ENCODE measurements at regions not wholly inside any gene's neighbourhood (a gene's known extent, or its start where the extent isn't known, plus 50 kb on each side); places are given as distances from the start of the nearest gene placed in this dataset.

- no TSS peak for BruUV-seq (replicated peaks)
- TF ChIP-seq EZH2 (IDR thresholded peaks at IDR 0.05; ENCODE audit: borderline replicate concordance, low read depth, low read length, poor library complexity, severe bottlenecking) (no peak), CTCF (conservative IDR thresholded peaks at IDR 0.05; ENCODE audit: low read depth, low read length) (no peak)
- no peak for DNase-seq (ENCODE audit: low spot score)
- intact Hi-C loops (cut with micrococcal nuclease; ENCODE audit: unreplicated experiment): no loop called here
- no peak overlapping the region for H3K4me3 ChIP-seq (ENCODE audit: low read depth, low read length, poor library complexity, severe bottlenecking)
- ChIA-PET CTCF (no interaction called here), POLR2A (ENCODE audit: low non-redundant PET) (no interaction called here)
- H3K9me3 ChIP-seq (ENCODE audit: low read depth, low read length, poor library complexity, severe bottlenecking): no peaks in the 10 kb centered on the region
- H3K36me3 ChIP-seq (ENCODE audit: insufficient read depth, low read length, poor library complexity, severe bottlenecking): no peaks in the 10 kb centered on the region
- no peak overlapping the region for H3K27ac ChIP-seq (ENCODE audit: low read depth, low read length, poor library complexity, severe bottlenecking)
- no peaks in the 10 kb centered on the region for H3K4me1 ChIP-seq (ENCODE audit: insufficient read depth, low read length, poor library complexity, severe bottlenecking)
- no peaks in the 10 kb centered on the region for H3K27me3 ChIP-seq (replicated peaks; ENCODE audit: insufficient read depth, low read depth, low read length, poor library complexity)
These were observed 230.9 kb downstream of the BTG1 start for GRCh38 chr12:91914701-91915100.

- CTCF ChIA-PET: no interaction called here
- H3K4me1 ChIP-seq (ENCODE audit: insufficient read depth, low read length, poor library complexity, severe bottlenecking): no peaks in the 10 kb centered on the region
- no peaks in the 10 kb centered on the region for H3K9me3 ChIP-seq (ENCODE audit: low read depth, low read length, poor library complexity, severe bottlenecking)
- POLR2A ChIA-PET (ENCODE audit: low non-redundant PET): no interaction called here
- no peak overlapping the region for H3K4me3 ChIP-seq (ENCODE audit: low read depth, low read length, poor library complexity, severe bottlenecking)
- intact Hi-C loops (cut with micrococcal nuclease; ENCODE audit: unreplicated experiment): no loop called here
- H3K27me3 ChIP-seq (replicated peaks; ENCODE audit: insufficient read depth, low read depth, low read length, poor library complexity): no peaks in the 10 kb centered on the region
- no peaks in the 10 kb centered on the region for H3K36me3 ChIP-seq (ENCODE audit: insufficient read depth, low read length, poor library complexity, severe bottlenecking)
- TF ChIP-seq CTCF (conservative IDR thresholded peaks at IDR 0.05; ENCODE audit: low read depth, low read length) (no peak), EZH2 (IDR thresholded peaks at IDR 0.05; ENCODE audit: borderline replicate concordance, low read depth, low read length, poor library complexity, severe bottlenecking) (no peak)
- H3K27ac ChIP-seq (ENCODE audit: low read depth, low read length, poor library complexity, severe bottlenecking): no peak overlapping the region
- no TSS peak for BruUV-seq (replicated peaks)
- no peak for DNase-seq (ENCODE audit: low spot score)
These were observed 232.0 kb downstream of the BTG1 start for GRCh38 chr12:91913651-91914050.

- POLR2A ChIA-PET (ENCODE audit: low non-redundant PET): no interaction called here
- Histone ChIP-seq H3K4me3 (ENCODE audit: low read depth, low read length, poor library complexity, severe bottlenecking) (no peak overlapping the region), H3K9me3 (ENCODE audit: low read depth, low read length, poor library complexity, severe bottlenecking) (no peaks in the 10 kb centered on the region), H3K27ac (ENCODE audit: low read depth, low read length, poor library complexity, severe bottlenecking) (no peak overlapping the region), H3K4me1 (ENCODE audit: insufficient read depth, low read length, poor library complexity, severe bottlenecking) (no peaks in the 10 kb centered on the region), H3K36me3 (ENCODE audit: insufficient read depth, low read length, poor library complexity, severe bottlenecking) (no peaks in the 10 kb centered on the region), H3K27me3 (replicated peaks; ENCODE audit: insufficient read depth, low read depth, low read length, poor library complexity) (no peaks in the 10 kb centered on the region)
- intact Hi-C loops (cut with micrococcal nuclease; ENCODE audit: unreplicated experiment): no loop called here
- no TSS peak for BruUV-seq (replicated peaks)
- CTCF ChIA-PET: no interaction called here
- TF ChIP-seq EZH2 (IDR thresholded peaks at IDR 0.05; ENCODE audit: borderline replicate concordance, low read depth, low read length, poor library complexity, severe bottlenecking) (no peak), CTCF (conservative IDR thresholded peaks at IDR 0.05; ENCODE audit: low read depth, low read length) (no peak)
- DNase-seq (ENCODE audit: low spot score): no peak
These were observed 232.5 kb downstream of the BTG1 start for GRCh38 chr12:91913124-91913523.

All from A673 (cell line).